ENCODE measurements at regions not wholly inside any gene's neighbourhood (a gene's known extent, or its start where the extent isn't known, plus 50 kb on each side); places are given as distances from the start of the nearest gene placed in this dataset.

GRCh38 chr1:8217011-8217711 lies 100.8 kb upstream of the SLC45A1 start:
- H3K4me1 ChIP-seq = peaks cover 3 to 60% (median 28%) of the 10 kb centered on the region in 6 donors
- H3K9me3 ChIP-seq = no peaks in the 10 kb centered on the region
- H3K27ac ChIP-seq = peak overlapping the region in 7 of 8 donors; percentile 11 to 74 (median 63)
- 2 to 11% (median 5%) methylated on average over 44 to 70 of the region's 70 CpGs for WGBS, 5 donors
- no peaks in the 10 kb centered on the region for H3K36me3 ChIP-seq
- peak overlapping the region; percentile 21 to 66 (median 38) for H3K4me3 ChIP-seq
- TF ChIP-seq POLR2AphosphoS5 (IDR thresholded peaks at IDR 0.05) = peak; percentile 5 to 74 (median 47)
- TF ChIP-seq POLR2A (IDR thresholded peaks at IDR 0.05) = no peak
- no peak for TF ChIP-seq CTCF (IDR thresholded peaks at IDR 0.05 in 8 of 11, conservative IDR thresholded peaks at IDR 0.05 in 3 of 11)
- peak; percentile 82 for DNase-seq
- intact Hi-C loops (cut with DNase I; ENCODE audit: low total_unique reads) = no loop called here
- H3K27me3 ChIP-seq (replicated peaks in 1 of 7) = peaks cover 0 to 48% (median 8%) of the 10 kb centered on the region in 7 donors

- 38 to 71% (median 51%) methylated on average over 1 of the region's 1 CpG for WGBS, 5 donors
- intact Hi-C loops (cut with DNase I; ENCODE audit: low total_unique reads) = no loop called here
These were observed 101.9 kb upstream of the SLC45A1 start for GRCh38 chr1:8216005-8216404.

GRCh38 chr1:8214501-8215173 lies 103.3 kb upstream of the SLC45A1 start:
- no peaks in the 10 kb centered on the region for H3K9me3 ChIP-seq
- peaks cover 0 to 72% (median 8%) of the 10 kb centered on the region in 7 donors for H3K27me3 ChIP-seq (replicated peaks in 1 of 7)
- TF ChIP-seq POLR2AphosphoS5 (IDR thresholded peaks at IDR 0.05) (no peak), CTCF (IDR thresholded peaks at IDR 0.05 in 8 of 11, conservative IDR thresholded peaks at IDR 0.05 in 3 of 11) (no peak), POLR2A (IDR thresholded peaks at IDR 0.05) (no peak)
- no peak overlapping the region for H3K27ac ChIP-seq
- 79 to 89% (median 82%) methylated on average over 6 of the region's 6 CpGs for WGBS, 5 donors
- no peak overlapping the region for H3K4me3 ChIP-seq
- DNase-seq = no peak
- intact Hi-C loops (cut with DNase I; ENCODE audit: low total_unique reads) = no loop called here
- peaks cover 3 to 74% (median 35%) of the 10 kb centered on the region in 6 donors for H3K4me1 ChIP-seq
- no peaks in the 10 kb centered on the region for H3K36me3 ChIP-seq

More at GRCh38 chr1:8216005-8216404, 101.9 kb upstream of the SLC45A1 start:
- Histone ChIP-seq H3K36me3 (no peaks in the 10 kb centered on the region), H3K27ac (peak overlapping the region in 2 of 8 donors; percentile 4 to 74), H3K27me3 (replicated peaks in 1 of 7) (peaks cover 0 to 58% (median 8%) of the 10 kb centered on the region in 7 donors), H3K4me1 (peaks cover 3 to 71% (median 35%) of the 10 kb centered on the region in 6 donors), H3K9me3 (no peaks in the 10 kb centered on the region), H3K4me3 (no peak overlapping the region)
- TF ChIP-seq POLR2A (IDR thresholded peaks at IDR 0.05) = no peak
- no peak for TF ChIP-seq POLR2AphosphoS5 (IDR thresholded peaks at IDR 0.05)
- no peak for TF ChIP-seq CTCF (IDR thresholded peaks at IDR 0.05 in 8 of 11, conservative IDR thresholded peaks at IDR 0.05 in 3 of 11)
- DNase-seq = no peak

DNA sequence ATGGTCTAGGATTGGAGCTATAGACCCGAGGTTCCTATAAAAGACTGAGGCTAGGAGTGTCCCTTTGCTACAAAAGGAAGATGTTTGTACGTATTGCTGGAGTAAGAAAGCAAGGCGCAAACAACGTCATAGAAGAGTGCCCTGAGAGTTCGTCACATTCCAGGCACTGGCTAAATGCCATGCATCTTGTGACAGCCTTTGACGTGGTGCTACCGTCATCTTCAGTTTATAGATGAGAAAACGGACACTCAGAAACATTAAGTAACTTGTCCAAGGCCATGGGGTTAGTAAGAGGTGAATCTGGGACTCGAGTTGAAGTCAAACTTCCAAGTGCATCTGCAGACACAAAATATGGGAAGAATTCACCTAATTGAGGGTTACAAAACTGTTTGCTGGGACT lies 104.2 kb upstream of the SLC45A1 start:
- 66 to 86% (median 74%) methylated on average over 9 of the region's 9 CpGs for WGBS, 5 donors

More for the DNA sequence above, 104.2 kb upstream of the SLC45A1 start:
- Histone ChIP-seq H3K4me1 (peaks cover 3 to 66% (median 33%) of the 10 kb centered on the region in 6 donors), H3K36me3 (no peaks in the 10 kb centered on the region), H3K27me3 (replicated peaks in 1 of 7) (peaks cover 0 to 71% (median 8%) of the 10 kb centered on the region in 7 donors), H3K4me3 (no peak overlapping the region), H3K27ac (no peak overlapping the region), H3K9me3 (no peaks in the 10 kb centered on the region)
- TF ChIP-seq CTCF (IDR thresholded peaks at IDR 0.05 in 8 of 11, conservative IDR thresholded peaks at IDR 0.05 in 3 of 11) = no peak
- no peak for TF ChIP-seq POLR2A (IDR thresholded peaks at IDR 0.05)
- no peak for TF ChIP-seq POLR2AphosphoS5 (IDR thresholded peaks at IDR 0.05)
- DNase-seq = no peak
- intact Hi-C loops (cut with DNase I; ENCODE audit: low total_unique reads) = no loop called here

All from spleen (tissue), 11 donors.